Ovary (tissue), 3 donors: ENCODE measurements at regions not wholly inside any gene's neighbourhood (a gene's known extent, or its start where the extent isn't known, plus 50 kb on each side); places are given as distances from the start of the nearest gene placed in this dataset.

Source experiments
- CTCF ChIP-seq, 3 donors: fragments of 450-650 bp in 2 of 3; fragments of 200-600 bp in 1 of 3; IDR thresholded peaks; one replicate each; pipeline versions ENCODE4 v1.5.1 to v1.8.0; 2016 to 2022; ENCODE audit warnings: antibody characterized with exemption in 3 of 3, mild to moderate bottlenecking in 1 of 3
- EP300 ChIP-seq: sonication (generic); formaldehyde crosslinking; IDR thresholded peaks from one replicate; pipeline ENCODE4 v1.6.1; 2017; ENCODE audit warnings: antibody characterized with exemption
- POLR2A ChIP-seq: fragments of 450-650 bp; IDR thresholded peaks from one replicate; pipeline ENCODE4 v1.6.1; 2017; ENCODE audit warnings: antibody characterized with exemption, mild to moderate bottlenecking, moderate library complexity
- donor health status: DM: no; HTN: no; CAD: no.

- TF ChIP-seq CTCF (IDR thresholded peaks at IDR 0.05) (no peak), POLR2A (no peak), EP300 (no peak)
Observed at GRCh38 chr5:156221816-156222215, 105.1 kb upstream of the SGCD start.
